ENCODE measurements at regions not wholly inside any gene's neighbourhood (a gene's known extent, or its start where the extent isn't known, plus 50 kb on each side); places are given as distances from the start of the nearest gene placed in this dataset.
A peak's percentile ranks its signal among the peaks of the same experiment; 100 is the strongest.

DNA sequence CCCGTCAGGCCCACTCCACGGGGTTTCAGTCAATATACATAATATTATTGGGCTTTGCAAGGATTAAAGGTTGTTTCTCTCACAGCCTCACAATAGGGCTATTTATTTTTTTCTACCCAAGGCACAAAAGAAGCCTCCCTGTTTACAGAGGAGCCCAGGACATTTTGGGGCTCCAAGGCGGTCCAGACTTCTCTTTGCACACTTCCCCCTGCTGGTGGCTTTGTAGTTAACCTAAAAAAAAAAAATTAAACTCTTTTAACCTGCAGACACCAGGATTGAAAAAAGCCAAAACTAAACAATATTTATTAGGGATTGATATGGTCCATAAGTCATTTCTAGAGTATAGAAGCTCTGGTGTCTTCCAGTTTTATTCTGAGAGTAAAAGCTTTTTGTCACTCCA is 169.7 kb upstream of the ZFHX3 start:
- no peak overlapping the region for H3K4me3 Mint-ChIP-seq
- H3K4me1 Mint-ChIP-seq = peaks cover 13% of the 10 kb centered on the region
- no peaks in the 10 kb centered on the region for H3K4me1 ChIP-seq (ENCODE audit: control insufficient read depth, insufficient read depth, low read length)
- H3K9ac ChIP-seq (ENCODE audit: extremely low read depth, low read length, poor library complexity, severe bottlenecking) = no peak overlapping the region
- H3K36me3 Mint-ChIP-seq (ENCODE audit: low read depth) = no peaks in the 10 kb centered on the region
- H3K27me3 ChIP-seq (ENCODE audit: control insufficient read depth, insufficient read depth, low read length, poor library complexity, severe bottlenecking) = no peaks in the 10 kb centered on the region
- no peaks in the 10 kb centered on the region for H3K36me3 ChIP-seq (ENCODE audit: control insufficient read depth, insufficient read depth, low read length)
- peaks cover 15% of the 10 kb centered on the region for H3K9me3 Mint-ChIP-seq
- H3K27ac Mint-ChIP-seq = no peak overlapping the region
- H3K4me3 ChIP-seq (ENCODE audit: low read length) = no peak overlapping the region
- H3K27ac ChIP-seq (ENCODE audit: low read depth, low read length) = no peak overlapping the region
- WGBS, 2 experiments (ENCODE audit: insufficient coverage in 1 of 2, insufficient read length in 1 of 2) = 87% methylated on average over 3 of the region's 3 CpGs; no CpG with 5 or more reads in 1 of the 2 experiments
- peaks cover 2% of the 10 kb centered on the region for H3K27me3 Mint-ChIP-seq (ENCODE audit: insufficient read depth)
- H3K9me3 ChIP-seq (ENCODE audit: control insufficient read depth, low read length) = peaks cover 14% of the 10 kb centered on the region
- TF ChIP-seq CTCF (conservative IDR thresholded peaks at IDR 0.05) = peak; percentile 76
- no peak for DNase-seq

- 94 to 98% methylated on average over 7 to 8 of the region's 8 CpGs for WGBS, 2 experiments (ENCODE audit: insufficient coverage in 1 of 2, insufficient read length in 1 of 2)
Measured at GRCh38 chr16:73216932-73217331, 169.0 kb upstream of the ZFHX3 start.

DNA sequence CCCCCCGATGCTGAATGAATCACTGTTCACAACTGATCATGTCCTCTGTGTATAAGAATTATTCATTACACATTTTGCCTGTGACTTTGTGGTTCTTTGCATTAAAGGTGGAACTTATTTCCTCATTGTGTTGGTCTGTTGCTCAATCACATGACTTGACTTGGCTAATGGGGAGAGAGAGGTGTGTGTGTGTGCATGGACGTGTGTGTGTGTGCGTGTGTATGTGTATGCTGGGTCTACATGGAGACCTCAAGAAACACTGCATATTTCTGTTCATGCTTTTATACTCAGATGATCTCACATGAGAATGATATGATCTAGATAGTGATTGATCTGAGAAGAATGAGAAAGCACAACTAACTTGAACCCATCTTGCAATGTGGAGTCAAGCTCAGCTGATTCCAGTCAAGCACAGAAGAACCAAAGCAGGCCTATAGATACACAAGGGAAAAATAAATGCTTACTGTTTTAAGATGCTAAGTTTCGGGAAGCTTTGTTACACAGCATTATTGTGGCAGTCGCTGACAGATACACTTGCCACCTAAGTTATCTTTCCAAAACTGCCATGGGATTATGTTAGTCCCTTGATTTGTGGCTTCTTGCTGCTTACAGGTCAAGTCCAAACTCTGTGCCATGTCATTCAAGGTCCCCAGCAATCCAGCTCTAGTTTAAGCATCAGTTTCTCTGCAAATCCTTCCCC is 167.9 kb upstream of the ZFHX3 start:
- Histone ChIP-seq H3K9ac (ENCODE audit: extremely low read depth, low read length, poor library complexity, severe bottlenecking) (no peak overlapping the region), H3K27me3 (ENCODE audit: control insufficient read depth, insufficient read depth, low read length, poor library complexity, severe bottlenecking) (no peaks in the 10 kb centered on the region), H3K4me1 (ENCODE audit: control insufficient read depth, insufficient read depth, low read length) (no peaks in the 10 kb centered on the region), H3K4me3 (ENCODE audit: low read length) (peak overlapping the region; percentile 20), H3K9me3 (ENCODE audit: control insufficient read depth, low read length) (peaks cover 14% of the 10 kb centered on the region), H3K36me3 (ENCODE audit: control insufficient read depth, insufficient read depth, low read length) (no peaks in the 10 kb centered on the region), H3K27ac (ENCODE audit: low read depth, low read length) (no peak overlapping the region)
- no peak for TF ChIP-seq CTCF (conservative IDR thresholded peaks at IDR 0.05)
- Mint-ChIP-seq H3K4me3 (no peak overlapping the region), H3K9me3 (peaks cover 15% of the 10 kb centered on the region), H3K4me1 (peaks cover 14% of the 10 kb centered on the region), H3K36me3 (ENCODE audit: low read depth) (no peaks in the 10 kb centered on the region), H3K27ac (no peak overlapping the region), H3K27me3 (ENCODE audit: insufficient read depth) (peaks cover 2% of the 10 kb centered on the region)
- no peak for DNase-seq
- WGBS, 2 experiments (ENCODE audit: insufficient coverage in 1 of 2, insufficient read length in 1 of 2) = 90 to 98% methylated on average over 3 to 5 of the region's 5 CpGs

More at GRCh38 chr16:73216932-73217331, 169.0 kb upstream of the ZFHX3 start:
- Mint-ChIP-seq H3K27me3 (ENCODE audit: insufficient read depth) (peaks cover 2% of the 10 kb centered on the region), H3K4me1 (peaks cover 14% of the 10 kb centered on the region), H3K4me3 (no peak overlapping the region), H3K36me3 (ENCODE audit: low read depth) (no peaks in the 10 kb centered on the region), H3K9me3 (peaks cover 15% of the 10 kb centered on the region), H3K27ac (no peak overlapping the region)
- Histone ChIP-seq H3K9me3 (ENCODE audit: control insufficient read depth, low read length) (peaks cover 14% of the 10 kb centered on the region), H3K36me3 (ENCODE audit: control insufficient read depth, insufficient read depth, low read length) (no peaks in the 10 kb centered on the region), H3K4me3 (ENCODE audit: low read length) (no peak overlapping the region), H3K27ac (ENCODE audit: low read depth, low read length) (no peak overlapping the region), H3K27me3 (ENCODE audit: control insufficient read depth, insufficient read depth, low read length, poor library complexity, severe bottlenecking) (no peaks in the 10 kb centered on the region), H3K9ac (ENCODE audit: extremely low read depth, low read length, poor library complexity, severe bottlenecking) (no peak overlapping the region), H3K4me1 (ENCODE audit: control insufficient read depth, insufficient read depth, low read length) (no peaks in the 10 kb centered on the region)
- TF ChIP-seq CTCF (conservative IDR thresholded peaks at IDR 0.05) = no peak
- no peak for DNase-seq

Measured in endodermal cell (in vitro differentiated cells).